ENCODE measurements at regions not wholly inside any gene's neighbourhood (a gene's known extent, or its start where the extent isn't known, plus 50 kb on each side); places are given as distances from the start of the nearest gene placed in this dataset.
A peak's percentile ranks its signal among the peaks of the same experiment; 100 is the strongest.

- CTCF ChIA-PET = interaction anchor here (0.6 to 2.6 kb wide), 3 partner anchors 20 to 89 kb away, joined by 3 to 9 read pairs (median 5); no protein-coding TSS in a partner anchor
- H3K4me3 ChIP-seq (ENCODE audit: low read depth, low read length) = no peak overlapping the region
- TF ChIP-seq CTCF (IDR thresholded peaks at IDR 0.05; ENCODE audit: insufficient read depth, low read depth, low read length) = no peak
- no peak for DNase-seq (ENCODE audit: low read depth)
- no peaks in the 10 kb centered on the region for H3K27me3 ChIP-seq (ENCODE audit: control insufficient read depth, insufficient read depth, low read length)
- no peaks in the 10 kb centered on the region for H3K36me3 ChIP-seq (ENCODE audit: control insufficient read depth, insufficient read depth, low read length)
- POLR2A ChIA-PET = no interaction called here
Measured at GRCh38 chr13:33634546-33634982, 183.4 kb upstream of the RFC3 start.

GRCh38 chr13:33636243-33636642, 181.7 kb upstream of the RFC3 start:
- ChIA-PET CTCF (interaction anchor here (0.9 kb wide), 1 partner anchor 11 kb away, joined by 4 read pairs; no protein-coding TSS in a partner anchor), POLR2A (no interaction called here)
- Histone ChIP-seq H3K36me3 (ENCODE audit: control insufficient read depth, insufficient read depth, low read length) (no peaks in the 10 kb centered on the region), H3K27me3 (ENCODE audit: control insufficient read depth, insufficient read depth, low read length) (no peaks in the 10 kb centered on the region), H3K4me3 (ENCODE audit: low read depth, low read length) (no peak overlapping the region)
- no peak for TF ChIP-seq CTCF (IDR thresholded peaks at IDR 0.05; ENCODE audit: insufficient read depth, low read depth, low read length)
- no peak for DNase-seq (ENCODE audit: low read depth)

GRCh38 chr13:33636955-33637670, 180.8 kb upstream of the RFC3 start:
- Histone ChIP-seq H3K36me3 (ENCODE audit: control insufficient read depth, insufficient read depth, low read length) (no peaks in the 10 kb centered on the region), H3K4me3 (ENCODE audit: low read depth, low read length) (no peak overlapping the region), H3K27me3 (ENCODE audit: control insufficient read depth, insufficient read depth, low read length) (no peaks in the 10 kb centered on the region)
- CTCF ChIA-PET = interaction anchor here (0.6 kb wide), 1 partner anchor 286 kb away, joined by 3 read pairs; no protein-coding TSS in a partner anchor
- TF ChIP-seq CTCF (IDR thresholded peaks at IDR 0.05; ENCODE audit: insufficient read depth, low read depth, low read length) = no peak
- DNase-seq (ENCODE audit: low read depth) = no peak
- POLR2A ChIA-PET = no interaction called here

GRCh38 chr13:33637978-33638743, 179.8 kb upstream of the RFC3 start:
- CTCF ChIA-PET = interaction anchor here (0.6 kb wide), 1 partner anchor 39 kb away, joined by 3 read pairs; no protein-coding TSS in a partner anchor
- H3K27me3 ChIP-seq (ENCODE audit: control insufficient read depth, insufficient read depth, low read length) = no peaks in the 10 kb centered on the region
- no peak overlapping the region for H3K4me3 ChIP-seq (ENCODE audit: low read depth, low read length)
- no peaks in the 10 kb centered on the region for H3K36me3 ChIP-seq (ENCODE audit: control insufficient read depth, insufficient read depth, low read length)
- no peak for TF ChIP-seq CTCF (IDR thresholded peaks at IDR 0.05; ENCODE audit: insufficient read depth, low read depth, low read length)
- no peak for DNase-seq (ENCODE audit: low read depth)
- POLR2A ChIA-PET = no interaction called here

- DNase-seq (ENCODE audit: low read depth) = peak; percentile 86
- CTCF ChIA-PET = no interaction called here
- no peak for TF ChIP-seq CTCF (IDR thresholded peaks at IDR 0.05; ENCODE audit: insufficient read depth, low read depth, low read length)
- POLR2A ChIA-PET = no interaction called here
- H3K27me3 ChIP-seq (ENCODE audit: control insufficient read depth, insufficient read depth, low read length) = no peaks in the 10 kb centered on the region
- no peak overlapping the region for H3K4me3 ChIP-seq (ENCODE audit: low read depth, low read length)
- H3K36me3 ChIP-seq (ENCODE audit: control insufficient read depth, insufficient read depth, low read length) = no peaks in the 10 kb centered on the region
Measured at GRCh38 chr13:33639158-33639557, 178.8 kb upstream of the RFC3 start.

Measured in BJ (cell line).